H1 (cell line): ENCODE measurements at regions not wholly inside any gene's neighbourhood (a gene's known extent, or its start where the extent isn't known, plus 50 kb on each side); places are given as distances from the start of the nearest gene placed in this dataset.

Experiments
- CBX8 ChIP-seq: fragments of 300-800, 300-1000 bp; sonication (generic); IDR thresholded peaks from 2 replicates; pipeline ENCODE4 v1.7.1; 2016; ENCODE audit warnings: low read depth, low read length, borderline replicate concordance
- TCF12 ChIP-seq: IDR thresholded peaks from 2 replicates; pipeline ENCODE4 v1.6.1; 2011; ENCODE audit warnings: low read depth, mild to moderate bottlenecking, low read length
- ZNF274 ChIP-seq: IDR thresholded peaks from 2 replicates; pipeline ENCODE4 v1.7.0; 2012; ENCODE audit warnings: low read length, borderline replicate concordance; ENCODE audit errors: extremely low read depth
- TF ChIP-seq, protein P1 (sequence below): IDR thresholded peaks from 2 replicates; pipeline ENCODE4 v1.6.1; 2011; ENCODE audit warnings: low read length, improper control_type of control experiment
- TF ChIP-seq, protein P2 (sequence below): IDR thresholded peaks from 2 replicates; pipeline ENCODE4 v1.6.1; 2012; ENCODE audit warnings: low read length, inconsistent platforms

DNA sequence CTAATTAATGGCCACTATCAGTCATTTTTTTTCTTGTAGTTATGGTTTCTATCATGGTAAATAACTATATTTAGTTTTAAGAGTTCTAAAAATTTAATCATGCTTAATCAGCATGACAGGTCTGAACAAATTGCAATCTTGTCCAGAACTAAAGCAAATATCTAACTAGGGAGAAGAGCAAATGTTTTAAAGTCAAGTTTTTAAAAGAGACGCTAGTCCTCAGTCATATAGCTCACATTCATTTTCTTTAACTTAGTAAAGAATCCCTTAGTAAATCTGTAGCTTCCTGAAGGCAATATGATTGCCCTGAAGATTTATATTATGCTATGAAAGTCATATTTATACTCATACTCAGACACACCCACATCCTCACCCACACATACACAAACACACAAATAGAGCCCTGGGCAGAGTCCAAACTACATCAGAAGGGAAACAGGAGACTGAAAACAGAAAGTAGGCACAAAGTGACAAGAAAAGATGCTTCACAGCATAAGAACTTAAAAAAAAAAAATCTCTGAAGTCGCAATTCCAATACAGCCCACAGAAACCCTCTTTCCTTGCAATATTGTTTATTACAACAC, 1149.1 kb downstream of the SI start (continued):
- TF ChIP-seq CBX8 (no peak), TCF12 (no peak), ZNF274 (no peak)
- TF ChIP-seq, protein P1, sequence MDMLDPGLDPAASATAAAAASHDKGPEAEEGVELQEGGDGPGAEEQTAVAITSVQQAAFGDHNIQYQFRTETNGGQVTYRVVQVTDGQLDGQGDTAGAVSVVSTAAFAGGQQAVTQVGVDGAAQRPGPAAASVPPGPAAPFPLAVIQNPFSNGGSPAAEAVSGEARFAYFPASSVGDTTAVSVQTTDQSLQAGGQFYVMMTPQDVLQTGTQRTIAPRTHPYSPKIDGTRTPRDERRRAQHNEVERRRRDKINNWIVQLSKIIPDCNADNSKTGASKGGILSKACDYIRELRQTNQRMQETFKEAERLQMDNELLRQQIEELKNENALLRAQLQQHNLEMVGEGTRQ: no peak
- TF ChIP-seq, protein P2, sequence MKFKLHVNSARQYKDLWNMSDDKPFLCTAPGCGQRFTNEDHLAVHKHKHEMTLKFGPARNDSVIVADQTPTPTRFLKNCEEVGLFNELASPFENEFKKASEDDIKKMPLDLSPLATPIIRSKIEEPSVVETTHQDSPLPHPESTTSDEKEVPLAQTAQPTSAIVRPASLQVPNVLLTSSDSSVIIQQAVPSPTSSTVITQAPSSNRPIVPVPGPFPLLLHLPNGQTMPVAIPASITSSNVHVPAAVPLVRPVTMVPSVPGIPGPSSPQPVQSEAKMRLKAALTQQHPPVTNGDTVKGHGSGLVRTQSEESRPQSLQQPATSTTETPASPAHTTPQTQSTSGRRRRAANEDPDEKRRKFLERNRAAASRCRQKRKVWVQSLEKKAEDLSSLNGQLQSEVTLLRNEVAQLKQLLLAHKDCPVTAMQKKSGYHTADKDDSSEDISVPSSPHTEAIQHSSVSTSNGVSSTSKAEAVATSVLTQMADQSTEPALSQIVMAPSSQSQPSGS: no peak
- TF ChIP-seq, all 59 proteins: peak for 0
